ENCODE measurements at regions not wholly inside any gene's neighbourhood (a gene's known extent, or its start where the extent isn't known, plus 50 kb on each side); places are given as distances from the start of the nearest gene placed in this dataset.

DNA sequence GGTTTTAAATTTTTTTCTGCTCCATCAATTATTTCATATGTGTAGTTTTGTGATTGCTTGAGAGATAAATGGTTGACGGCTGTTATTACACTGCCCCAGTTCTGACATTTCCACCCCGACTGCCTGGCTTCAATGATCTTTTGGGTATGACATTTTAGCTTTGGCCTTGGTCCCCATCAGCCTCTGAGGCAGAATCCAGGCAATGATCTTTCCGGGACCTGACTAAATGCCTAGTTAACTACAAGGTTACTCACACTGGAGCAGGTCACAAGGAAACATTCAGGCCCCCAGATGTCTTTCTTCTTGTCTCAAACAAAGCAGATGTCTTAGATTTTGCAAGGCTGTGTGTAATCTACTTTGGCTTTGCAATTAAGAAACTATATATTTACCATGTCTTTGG is 61.1 kb upstream of the TMCO5A start:
- DNase-seq = peak in 1 of 4 donors; percentile 3
- intact Hi-C loops (cut with DNase I) = no loop called here
- TF ChIP-seq, protein P1, sequence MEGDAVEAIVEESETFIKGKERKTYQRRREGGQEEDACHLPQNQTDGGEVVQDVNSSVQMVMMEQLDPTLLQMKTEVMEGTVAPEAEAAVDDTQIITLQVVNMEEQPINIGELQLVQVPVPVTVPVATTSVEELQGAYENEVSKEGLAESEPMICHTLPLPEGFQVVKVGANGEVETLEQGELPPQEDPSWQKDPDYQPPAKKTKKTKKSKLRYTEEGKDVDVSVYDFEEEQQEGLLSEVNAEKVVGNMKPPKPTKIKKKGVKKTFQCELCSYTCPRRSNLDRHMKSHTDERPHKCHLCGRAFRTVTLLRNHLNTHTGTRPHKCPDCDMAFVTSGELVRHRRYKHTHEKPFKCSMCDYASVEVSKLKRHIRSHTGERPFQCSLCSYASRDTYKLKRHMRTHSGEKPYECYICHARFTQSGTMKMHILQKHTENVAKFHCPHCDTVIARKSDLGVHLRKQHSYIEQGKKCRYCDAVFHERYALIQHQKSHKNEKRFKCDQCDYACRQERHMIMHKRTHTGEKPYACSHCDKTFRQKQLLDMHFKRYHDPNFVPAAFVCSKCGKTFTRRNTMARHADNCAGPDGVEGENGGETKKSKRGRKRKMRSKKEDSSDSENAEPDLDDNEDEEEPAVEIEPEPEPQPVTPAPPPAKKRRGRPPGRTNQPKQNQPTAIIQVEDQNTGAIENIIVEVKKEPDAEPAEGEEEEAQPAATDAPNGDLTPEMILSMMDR (IDR thresholded peaks at IDR 0.05) = no peak
- Histone ChIP-seq H3K27ac (no peak overlapping the region), H3K4me3 (no peak overlapping the region), H3K27me3 (no peaks in the 10 kb centered on the region), H3K4me1 (no peaks in the 10 kb centered on the region), H3K36me3 (no peaks in the 10 kb centered on the region), H3K9me3 (no peaks in the 10 kb centered on the region)
- ATAC-seq = no peak

DNA sequence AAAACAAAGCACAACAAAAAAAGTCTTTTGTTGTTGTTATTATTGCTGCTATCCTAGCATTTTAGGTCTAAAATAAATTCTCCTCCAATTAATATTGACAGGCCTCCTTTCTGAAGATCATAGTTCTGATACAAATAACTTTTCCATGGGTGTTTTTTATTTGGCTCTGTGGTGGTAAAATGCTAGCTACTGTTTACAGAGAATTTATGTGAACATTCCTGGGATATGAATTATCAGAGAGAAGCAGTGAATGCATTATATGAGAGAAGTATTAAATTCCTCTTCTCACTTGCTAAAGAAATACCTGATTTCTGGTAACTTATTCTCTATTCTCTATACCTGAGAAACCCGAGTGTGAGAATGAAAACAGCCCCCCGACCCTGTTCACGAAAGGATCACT is 57.5 kb upstream of the TMCO5A start:
- Histone ChIP-seq H3K9me3 (no peaks in the 10 kb centered on the region), H3K27ac (no peak overlapping the region), H3K27me3 (no peaks in the 10 kb centered on the region), H3K4me3 (no peak overlapping the region), H3K36me3 (no peaks in the 10 kb centered on the region), H3K4me1 (no peaks in the 10 kb centered on the region)
- no peak for ATAC-seq
- intact Hi-C loops (cut with DNase I) = no loop called here
- TF ChIP-seq, protein P1 (IDR thresholded peaks at IDR 0.05) = no peak
- no peak for DNase-seq

DNA sequence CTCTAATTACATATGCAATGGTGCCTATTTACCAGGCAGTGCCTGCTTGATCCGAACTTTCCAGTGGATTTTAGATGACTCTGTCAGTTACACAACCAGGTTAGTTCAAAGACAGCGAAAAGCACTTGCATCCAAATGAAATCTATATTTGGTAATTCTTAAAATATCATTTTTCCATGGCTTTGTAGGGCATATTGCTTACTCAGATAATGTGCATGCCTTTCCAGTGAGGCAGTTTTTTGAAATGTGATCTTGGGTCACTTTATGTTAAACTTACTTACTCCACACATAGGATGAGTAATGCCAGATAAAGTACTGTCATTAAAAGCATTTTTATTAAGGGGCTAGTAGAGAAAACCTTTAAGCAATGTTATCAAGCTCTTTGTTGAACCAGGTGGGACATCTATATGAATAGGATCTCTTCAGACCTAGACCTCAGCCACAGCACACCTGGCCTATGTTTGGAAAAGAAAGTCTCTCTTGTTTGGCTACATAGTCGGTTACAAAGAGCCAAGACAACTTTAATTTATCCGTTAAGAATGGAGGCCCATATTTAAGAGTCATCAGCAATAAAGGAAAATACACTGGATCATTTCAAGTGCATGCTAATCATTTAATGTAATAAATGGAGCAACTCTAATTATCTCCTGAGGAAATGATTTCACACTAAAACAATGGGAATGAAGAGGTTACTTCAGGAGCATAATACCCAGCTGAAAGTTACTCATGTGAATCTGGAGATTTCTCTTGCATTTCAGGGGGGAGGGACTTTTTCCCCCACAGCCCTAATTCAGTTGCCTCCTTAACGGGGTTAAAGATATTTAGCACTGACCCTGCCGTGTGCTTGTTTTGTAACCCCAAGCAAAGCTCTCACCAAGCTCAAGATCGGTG is 56.3 kb upstream of the TMCO5A start:
- no peak for ATAC-seq
- TF ChIP-seq, protein P1 (IDR thresholded peaks at IDR 0.05) = no peak

DNA sequence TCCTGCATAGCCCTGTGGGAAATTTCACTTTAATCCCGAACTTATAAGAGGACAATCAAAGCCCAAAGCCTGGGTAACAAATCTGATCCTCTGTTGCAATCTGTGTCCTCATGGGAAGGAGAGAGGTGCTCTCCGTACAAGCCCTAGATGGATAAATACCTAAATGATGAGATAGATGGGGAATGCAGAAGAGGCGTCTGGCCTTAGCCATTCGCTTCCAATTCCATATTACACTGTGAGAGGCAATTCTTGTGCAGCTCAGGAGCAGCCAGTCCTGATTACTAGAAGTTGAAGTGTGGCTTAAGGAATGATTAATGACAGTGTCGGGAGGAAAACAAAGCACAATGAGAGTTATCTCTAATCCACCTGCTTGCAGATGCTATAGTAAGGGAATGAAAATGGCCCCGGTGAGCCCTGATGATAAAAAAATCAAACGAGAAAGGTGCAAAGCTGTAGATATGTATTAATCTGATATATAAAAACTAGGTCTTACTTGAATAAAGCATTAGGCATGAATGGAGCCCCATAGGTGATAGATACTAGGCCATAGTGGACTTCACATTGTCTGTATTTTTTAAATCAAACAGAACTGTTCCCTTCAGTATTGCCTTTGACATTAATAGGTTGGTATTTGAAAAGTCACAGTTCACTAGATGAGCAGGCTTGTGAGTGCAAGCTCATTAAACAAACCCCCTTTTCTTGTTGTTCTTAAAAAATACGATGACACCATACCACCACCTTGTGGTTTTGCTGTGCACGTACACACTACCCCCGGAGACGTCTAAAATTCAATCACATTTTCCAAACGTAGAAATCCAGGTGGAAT is 54.2 kb upstream of the TMCO5A start:
- H3K27me3 ChIP-seq = peaks cover 0 to 11% of the 10 kb centered on the region in 2 donors
- H3K27ac ChIP-seq = no peak overlapping the region
- no peaks in the 10 kb centered on the region for H3K4me1 ChIP-seq
- DNase-seq = peak in 2 of 4 donors; percentile 46 to 62
- intact Hi-C loops (cut with DNase I) = no loop called here
- TF ChIP-seq, protein P1 (IDR thresholded peaks at IDR 0.05) = peak; percentile 54 to 64
- no peaks in the 10 kb centered on the region for H3K9me3 ChIP-seq
- peak; percentile 76 for ATAC-seq
- no peaks in the 10 kb centered on the region for H3K36me3 ChIP-seq
- H3K4me3 ChIP-seq = no peak overlapping the region

More for the DNA sequence above, 56.3 kb upstream of the TMCO5A start:
- H3K9me3 ChIP-seq = no peaks in the 10 kb centered on the region
- no peak for DNase-seq
- H3K27ac ChIP-seq = no peak overlapping the region
- no peak overlapping the region for H3K4me3 ChIP-seq
- H3K36me3 ChIP-seq = no peaks in the 10 kb centered on the region
- H3K4me1 ChIP-seq = no peaks in the 10 kb centered on the region
- intact Hi-C loops (cut with DNase I) = no loop called here
- peaks cover 0 to 9% of the 10 kb centered on the region in 2 donors for H3K27me3 ChIP-seq

DNA sequence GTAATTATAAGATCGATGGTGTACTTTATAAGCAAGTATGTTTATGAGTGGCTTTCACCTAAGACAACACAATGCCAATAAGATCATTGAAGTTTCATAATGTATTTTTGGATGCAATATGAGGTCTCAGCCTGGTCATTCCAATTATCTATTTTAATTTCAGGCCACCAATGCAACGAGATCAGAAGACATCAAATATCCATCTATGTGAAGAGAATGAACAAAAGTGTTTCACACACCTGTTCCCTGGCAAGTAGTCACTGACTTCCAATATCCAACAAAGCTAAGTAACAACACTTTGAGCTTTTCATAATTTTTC is 53.6 kb upstream of the TMCO5A start:
- TF ChIP-seq, protein P1 (IDR thresholded peaks at IDR 0.05) = no peak
- Histone ChIP-seq H3K27ac (no peak overlapping the region), H3K27me3 (peaks cover 0 to 15% of the 10 kb centered on the region in 2 donors), H3K36me3 (no peaks in the 10 kb centered on the region), H3K4me1 (no peaks in the 10 kb centered on the region), H3K9me3 (no peaks in the 10 kb centered on the region), H3K4me3 (no peak overlapping the region)
- intact Hi-C loops (cut with DNase I) = no loop called here
- ATAC-seq = no peak
- no peak for DNase-seq

All from left lung (tissue), 4 donors.